ENCODE measurements at regions not wholly inside any gene's neighbourhood (a gene's known extent, or its start where the extent isn't known, plus 50 kb on each side); places are given as distances from the start of the nearest gene placed in this dataset.
"Not testable (repeated sequence)": the region's sequence is repeated elsewhere in the genome, so short reads cannot be mapped to it uniquely, and the experiment has no call there.

GRCh38 chr13:75178436-75178835, 303.5 kb downstream of the TBC1D4 start:
- no peak for DNase-seq (ENCODE audit: low spot score)

DNA sequence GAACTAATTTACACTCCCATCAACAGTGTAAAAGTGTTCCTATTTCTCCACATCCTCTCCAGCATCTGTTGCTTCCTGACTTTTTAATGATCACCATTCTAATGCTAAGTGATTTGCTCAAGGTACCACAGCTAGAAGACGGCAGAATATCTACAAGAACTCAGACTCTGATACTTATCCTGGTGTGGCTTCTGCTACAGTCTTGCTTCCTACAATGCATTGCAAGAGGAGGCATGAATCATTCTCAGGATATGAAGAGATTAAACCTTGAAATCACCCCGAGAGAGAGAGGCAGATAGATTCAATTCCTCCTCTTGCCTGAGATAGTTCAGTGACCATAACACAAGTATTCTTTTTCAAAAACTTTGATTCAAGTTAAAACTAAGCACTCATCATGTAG, 306.4 kb downstream of the TBC1D4 start:
- DNase-seq (ENCODE audit: low spot score): no peak

- DNase-seq (ENCODE audit: low spot score): not testable (repeated sequence)
These were observed 306.9 kb downstream of the TBC1D4 start for GRCh38 chr13:75175097-75175496.

- no peak for DNase-seq (ENCODE audit: low spot score)
These were observed 307.5 kb downstream of the TBC1D4 start for GRCh38 chr13:75174481-75174880.

DNA sequence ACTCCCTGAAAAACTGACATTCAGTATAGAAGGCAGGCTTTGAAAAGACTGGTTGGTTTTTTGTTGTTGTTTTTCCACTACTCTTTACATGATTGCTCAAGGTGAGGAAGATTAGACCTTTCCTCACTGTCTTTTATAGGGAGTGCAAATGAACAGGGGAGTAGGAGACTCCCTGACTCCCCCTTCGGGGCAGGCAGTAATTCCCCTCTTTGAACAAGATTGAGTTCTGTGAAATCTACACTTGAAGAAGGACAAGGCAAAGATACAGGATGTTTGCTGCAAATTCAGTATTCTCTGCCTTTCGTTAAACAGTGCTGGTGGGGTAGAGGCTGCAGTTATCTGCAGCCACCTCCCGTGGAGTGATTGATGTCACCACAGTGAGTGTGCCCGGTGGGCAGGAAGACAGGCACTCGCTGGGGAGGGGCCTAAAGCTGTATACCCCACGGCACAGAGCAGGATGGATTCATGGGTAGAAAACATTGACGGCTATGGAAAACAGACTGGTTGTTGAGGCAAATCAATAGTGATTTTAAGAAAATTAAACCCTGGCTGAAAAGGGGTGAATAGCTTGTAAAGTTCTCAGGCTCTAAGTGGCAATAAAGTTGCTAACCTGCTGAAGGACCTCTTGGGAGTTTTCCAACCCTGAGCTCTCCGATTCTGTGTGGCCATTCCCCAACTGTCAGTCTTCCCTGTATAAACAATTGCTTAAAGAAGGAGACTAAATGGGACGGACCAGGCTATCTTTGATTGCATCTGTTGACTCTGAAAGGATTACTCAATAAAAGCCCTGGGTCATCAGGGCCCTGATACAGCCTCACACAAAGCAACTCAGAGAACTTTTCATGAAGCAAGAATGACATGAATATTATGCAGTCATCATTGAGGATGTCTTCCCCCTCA, 308.3 kb downstream of the TBC1D4 start:
- no peak for DNase-seq (ENCODE audit: low spot score)

- DNase-seq (ENCODE audit: low spot score): no peak
These were observed 311.7 kb downstream of the TBC1D4 start for GRCh38 chr13:75170311-75170710.

GRCh38 chr13:75165543-75166230, 316.3 kb downstream of the TBC1D4 start:
- DNase-seq (ENCODE audit: low spot score): no peak

DNA sequence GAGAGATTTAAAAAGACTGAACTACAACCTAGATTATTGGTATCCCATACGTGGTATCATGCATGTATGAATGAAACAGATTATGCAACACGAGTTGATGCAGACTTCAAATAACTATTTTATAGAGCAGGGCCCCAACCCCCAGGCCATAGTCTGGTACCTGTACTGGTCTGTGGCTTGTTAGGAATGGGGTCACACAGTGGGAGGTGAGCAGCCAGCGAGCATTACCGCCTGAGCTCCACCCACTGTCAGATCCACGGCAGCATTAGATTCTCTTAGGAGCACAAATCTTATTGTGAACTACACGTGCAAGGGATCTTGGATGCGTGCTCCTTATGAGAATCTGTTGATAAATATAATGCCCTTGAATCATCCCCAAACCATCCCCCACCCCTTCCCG, 320.2 kb downstream of the TBC1D4 start:
- DNase-seq (ENCODE audit: low spot score): no peak

DNA sequence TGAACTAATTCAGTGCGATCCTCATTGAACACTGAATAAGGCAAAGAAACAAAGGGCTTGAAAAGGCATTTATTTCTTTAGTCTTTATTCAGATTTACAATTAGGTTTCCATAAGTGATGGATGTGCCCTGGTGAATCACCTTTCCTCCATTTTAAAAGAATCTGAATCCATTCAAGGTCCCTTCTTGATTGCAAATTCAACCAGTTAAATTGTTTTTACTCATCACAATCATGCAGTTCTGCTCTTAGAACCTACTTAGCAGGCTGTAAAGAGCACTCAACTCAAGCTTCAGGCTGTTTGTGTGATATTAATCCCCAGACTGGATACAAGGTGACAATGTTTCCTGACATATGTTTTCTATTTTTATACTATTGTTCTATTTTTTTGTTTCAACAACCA, 321.0 kb downstream of the TBC1D4 start:
- DNase-seq (ENCODE audit: low spot score): no peak

DNA sequence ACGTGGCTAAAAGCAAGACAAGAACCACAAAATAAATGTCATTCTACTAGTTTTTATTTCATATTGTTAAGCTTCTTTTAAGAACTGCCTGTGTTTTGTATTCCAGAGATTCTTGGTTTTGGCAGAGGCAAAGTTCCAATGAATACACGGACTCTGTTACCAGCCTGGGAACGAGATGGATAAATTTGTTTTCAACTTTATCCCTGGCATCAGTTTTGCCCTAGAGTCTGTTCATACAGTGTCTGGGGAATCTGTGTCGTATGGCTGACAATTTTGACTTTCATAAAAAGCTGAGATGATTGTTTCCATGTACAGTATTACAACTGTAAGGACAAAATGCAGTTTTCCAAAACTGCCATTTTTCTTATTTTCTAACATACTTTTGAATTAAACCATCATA, 327.6 kb downstream of the TBC1D4 start:
- DNase-seq (ENCODE audit: low spot score): no peak

- no peak for DNase-seq (ENCODE audit: low spot score)
These were observed 328.1 kb downstream of the TBC1D4 start for GRCh38 chr13:75153834-75154233.

GRCh38 chr13:75153386-75153785, 328.6 kb downstream of the TBC1D4 start:
- no peak for DNase-seq (ENCODE audit: low spot score)

- no peak for DNase-seq (ENCODE audit: low spot score)
These were observed 330.8 kb downstream of the TBC1D4 start for GRCh38 chr13:75151081-75151643.

GRCh38 chr13:75149776-75150175, 332.2 kb downstream of the TBC1D4 start:
- no peak for DNase-seq (ENCODE audit: low spot score)

GRCh38 chr13:75147946-75148345, 334.0 kb downstream of the TBC1D4 start:
- no peak for DNase-seq (ENCODE audit: low spot score)

DNA sequence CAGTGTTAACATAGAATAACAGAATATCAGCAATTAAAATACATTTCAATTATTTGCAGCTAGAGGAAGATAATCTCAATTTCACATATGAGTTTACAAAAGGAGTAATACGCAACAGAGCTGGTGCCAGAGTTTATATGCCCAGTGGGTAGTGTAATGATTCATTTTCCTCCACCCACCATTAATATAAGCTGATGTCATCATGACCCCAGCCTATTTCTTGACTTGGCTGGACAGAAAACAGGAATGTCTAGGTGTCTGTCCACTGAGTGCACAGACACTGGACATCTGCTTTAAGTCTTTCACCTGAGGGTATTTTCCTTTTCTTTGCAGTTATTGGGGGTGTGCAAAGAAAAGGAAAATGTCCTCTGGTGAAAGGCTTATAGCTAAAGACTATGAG, 335.5 kb downstream of the TBC1D4 start:
- no peak for DNase-seq (ENCODE audit: low spot score)

DNA sequence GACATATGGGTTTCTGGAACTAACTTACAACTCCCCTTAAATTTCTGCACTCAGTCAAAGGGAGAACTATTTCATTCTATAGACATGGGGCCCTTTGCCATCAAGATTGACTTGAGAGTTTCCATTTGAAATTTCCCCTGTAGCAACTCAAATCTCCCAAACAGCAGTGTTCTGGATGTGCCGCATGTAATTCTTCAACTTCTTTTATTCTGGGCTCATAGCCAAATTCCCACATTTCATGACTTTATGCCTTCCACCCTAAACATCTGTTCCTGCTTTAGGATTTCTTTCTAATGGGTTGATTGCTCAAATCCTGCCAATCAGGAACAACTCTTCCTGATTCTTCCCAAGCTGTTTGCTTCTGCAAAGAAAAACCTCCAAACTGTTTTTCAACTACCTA, 336.0 kb downstream of the TBC1D4 start:
- no peak for DNase-seq (ENCODE audit: low spot score)

DNA sequence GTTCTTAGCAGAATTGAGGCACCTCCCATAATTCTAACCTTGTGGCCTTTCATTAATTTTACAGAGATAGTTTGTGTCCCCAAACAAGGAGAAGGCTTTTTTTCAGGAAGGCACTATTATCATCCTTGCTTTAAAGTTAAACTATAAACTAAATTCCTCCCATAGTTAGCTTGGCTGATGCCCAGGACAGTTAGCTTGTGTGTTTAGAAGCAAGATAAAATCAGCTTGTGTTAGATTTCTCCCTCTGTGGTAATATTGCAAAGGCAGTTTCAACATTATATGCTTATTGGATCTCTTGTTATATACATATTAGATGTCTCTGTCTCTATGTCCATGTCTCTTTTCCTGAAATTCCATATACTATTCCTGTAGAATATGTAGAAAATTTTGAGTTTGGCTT, 342.7 kb downstream of the TBC1D4 start:
- DNase-seq (ENCODE audit: low spot score): no peak

DNA sequence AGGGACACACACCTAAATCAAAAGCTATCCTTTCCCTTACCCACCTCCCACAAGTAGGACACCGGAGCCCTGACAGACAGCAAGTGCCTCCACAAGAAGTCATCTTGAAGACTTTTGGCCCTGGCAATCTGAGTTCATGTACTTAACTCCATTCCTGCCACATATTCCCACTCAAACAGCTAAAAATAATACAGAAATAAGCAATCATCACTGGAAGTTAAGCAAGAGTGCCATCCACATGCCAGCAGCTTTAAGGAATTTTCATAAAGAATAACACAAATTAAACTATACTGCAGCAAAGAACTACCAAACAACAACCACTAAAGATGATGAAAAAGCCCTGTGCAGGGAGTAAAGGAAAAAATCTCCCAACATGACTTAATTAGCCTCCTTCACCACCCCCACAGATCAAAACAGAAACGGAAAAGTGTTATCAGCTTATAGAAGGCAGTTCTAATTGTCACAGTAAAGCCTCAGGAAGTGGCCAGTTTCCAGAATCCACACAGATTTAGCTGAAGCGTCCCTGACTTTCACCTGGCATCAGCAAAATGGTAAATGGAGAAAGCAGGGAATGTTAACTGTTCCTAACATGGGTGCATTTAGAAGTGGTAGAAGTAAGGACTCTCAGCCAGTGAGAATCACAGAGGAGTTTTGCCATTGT, 343.9 kb downstream of the TBC1D4 start:
- no peak for DNase-seq (ENCODE audit: low spot score)

DNA sequence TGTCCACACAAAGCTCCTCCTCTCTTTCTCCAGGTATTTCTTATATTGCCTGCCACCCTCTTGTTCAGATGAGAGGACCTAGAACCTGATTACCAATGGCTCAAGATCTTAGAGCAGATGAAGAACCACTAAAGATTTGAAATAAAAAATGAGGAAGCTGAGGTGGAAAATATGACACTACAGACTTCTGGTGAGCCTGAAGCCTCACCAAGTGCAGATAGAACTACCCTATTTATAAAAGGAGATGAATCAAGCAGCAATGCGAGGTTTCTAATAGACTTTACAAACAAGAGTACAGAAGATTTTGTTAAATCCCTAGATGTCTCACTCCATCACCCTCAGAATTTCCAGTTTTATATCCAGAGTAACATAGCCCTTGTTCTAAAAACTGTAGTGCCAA, 345.8 kb downstream of the TBC1D4 start:
- DNase-seq (ENCODE audit: low spot score): no peak

DNA sequence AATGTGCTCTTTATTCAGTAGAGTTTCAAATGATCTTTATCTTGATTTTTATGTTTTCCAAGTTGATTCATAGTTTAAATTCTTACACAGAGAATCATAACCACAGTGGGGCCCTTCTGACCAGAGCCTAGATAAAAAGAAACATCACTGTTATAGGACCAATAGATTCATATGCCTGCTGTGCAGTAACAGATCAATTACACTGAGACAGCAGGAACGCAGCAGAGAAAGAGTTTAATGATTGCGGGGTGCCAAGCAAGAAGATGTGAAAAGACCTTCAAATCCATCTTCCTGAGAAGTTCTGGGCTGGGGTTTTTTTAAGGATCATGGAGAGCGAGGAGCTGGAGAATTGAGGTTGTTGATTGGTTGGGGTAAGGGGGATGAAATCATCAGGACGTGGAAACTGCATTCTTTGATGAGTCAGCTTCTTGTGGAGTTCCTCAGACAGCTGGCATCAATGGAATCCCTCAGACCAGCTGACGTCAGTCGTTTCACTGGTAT, 346.6 kb downstream of the TBC1D4 start:
- peak; percentile 4 for DNase-seq (ENCODE audit: low spot score)

Data from SW480 (cell line).